ENCODE measurements at regions not wholly inside any gene's neighbourhood (a gene's known extent, or its start where the extent isn't known, plus 50 kb on each side); places are given as distances from the start of the nearest gene placed in this dataset.

DNA sequence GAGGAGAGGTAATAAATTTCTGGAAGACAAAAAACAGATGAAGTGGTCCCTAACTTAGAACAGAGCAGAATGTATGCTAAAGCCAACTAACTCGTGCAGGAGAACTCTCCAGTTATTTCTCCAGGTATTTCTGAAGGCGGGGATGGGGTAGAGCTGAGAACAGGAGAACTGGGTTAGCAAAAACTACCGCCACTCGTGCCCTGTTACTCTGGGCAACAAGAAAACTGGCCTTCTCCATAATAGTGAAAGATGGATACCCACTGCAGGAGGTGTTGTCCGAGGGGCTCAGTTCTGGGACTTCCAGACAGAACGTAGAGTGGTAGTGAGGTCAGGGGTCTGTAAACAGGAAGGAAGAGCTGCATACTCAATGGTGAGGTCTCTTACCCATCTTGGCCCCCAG is 187.3 kb upstream of the FRMD6 start:
- H3K27ac ChIP-seq (ENCODE audit: extremely low read length, insufficient read depth, low read length): no peak overlapping the region
- ChIA-PET POLR2A (no interaction called here), CTCF (ENCODE audit: low intra/inter-chr PET ratio, low total read pairs) (no interaction called here)
- H3K27me3 ChIP-seq (ENCODE audit: control insufficient read depth in 1 of 2, insufficient read depth in 2 of 2, low read length in 2 of 2): no peaks in the 10 kb centered on the region
- H3K9ac ChIP-seq (ENCODE audit: insufficient read depth, low read depth, low read length): no peak overlapping the region
- in situ Hi-C loops (cut with HindIII; ENCODE audit: extremely low pct_ligation_motif_present, low pct_unique_long_range_greater_than_20kb) (no loop called here), intact Hi-C loops (cut with micrococcal nuclease; ENCODE audit: unreplicated experiment) (no loop called here)
- no TSS peak for BruUV-seq (replicated peaks)
- no peak for DNase-seq (ENCODE audit: low spot score)
- no peak overlapping the region for H3K4me2 ChIP-seq (ENCODE audit: low read depth, low read length)
- TF ChIP-seq HCFC1 (IDR thresholded peaks at IDR 0.05; ENCODE audit: low read depth, low read length) (no peak), MED1 (CRISPR knock-in tag; IDR thresholded peaks at IDR 0.05) (no peak), FOXO1 (CRISPR knock-in tag; IDR thresholded peaks at IDR 0.05) (no peak), ZNF207 (IDR thresholded peaks at IDR 0.05; ENCODE audit: borderline replicate concordance) (no peak), ZNF788 (CRISPR knock-in tag; IDR thresholded peaks at IDR 0.05; ENCODE audit: borderline replicate concordance) (no peak), ZBTB42 (CRISPR knock-in tag; IDR thresholded peaks at IDR 0.05) (no peak), ZNF546 (CRISPR knock-in tag; conservative IDR thresholded peaks at IDR 0.05) (no peak), ZNF432 (CRISPR knock-in tag; IDR thresholded peaks at IDR 0.05; ENCODE audit: borderline replicate concordance) (no peak), KLF16 (CRISPR knock-in tag; IDR thresholded peaks at IDR 0.05) (no peak)
- TF ChIP-seq, protein P1, sequence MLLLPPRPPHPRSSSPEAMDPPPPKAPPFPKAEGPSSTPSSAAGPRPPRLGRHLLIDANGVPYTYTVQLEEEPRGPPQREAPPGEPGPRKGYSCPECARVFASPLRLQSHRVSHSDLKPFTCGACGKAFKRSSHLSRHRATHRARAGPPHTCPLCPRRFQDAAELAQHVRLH (CRISPR knock-in tag; IDR thresholded peaks at IDR 0.05; ENCODE audit: borderline replicate concordance, low read depth): no peak
- TF ChIP-seq, protein P2, sequence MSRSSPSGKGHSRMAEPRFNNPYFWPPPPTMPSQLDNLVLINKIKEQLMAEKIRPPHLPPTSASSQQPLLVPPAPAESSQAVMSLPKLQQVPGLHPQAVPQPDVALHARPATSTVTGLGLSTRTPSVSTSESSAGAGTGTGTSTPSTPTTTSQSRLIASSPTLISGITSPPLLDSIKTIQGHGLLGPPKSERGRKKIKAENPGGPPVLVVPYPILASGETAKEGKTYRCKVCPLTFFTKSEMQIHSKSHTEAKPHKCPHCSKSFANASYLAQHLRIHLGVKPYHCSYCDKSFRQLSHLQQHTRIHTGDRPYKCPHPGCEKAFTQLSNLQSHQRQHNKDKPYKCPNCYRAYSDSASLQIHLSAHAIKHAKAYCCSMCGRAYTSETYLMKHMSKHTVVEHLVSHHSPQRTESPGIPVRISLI (CRISPR knock-in tag; IDR thresholded peaks at IDR 0.05; ENCODE audit: borderline replicate concordance): no peak
- H3K36me3 ChIP-seq (replicated peaks in 1 of 2; ENCODE audit: control insufficient read depth in 1 of 2, insufficient read depth in 2 of 2, low read length in 2 of 2): no peaks in the 10 kb centered on the region
- no peak overlapping the region for H3K4me3 ChIP-seq (replicated peaks in 1 of 3; ENCODE audit: insufficient read depth in 1 of 3, low read depth in 2 of 3, low read length in 3 of 3)
- H3K9me3 ChIP-seq (ENCODE audit: low read length): no peaks in the 10 kb centered on the region
- H3K4me1 ChIP-seq (ENCODE audit: insufficient read depth, low read length): no peaks in the 10 kb centered on the region
- no peaks in the 10 kb centered on the region for H4K20me1 ChIP-seq (ENCODE audit: insufficient read depth, low read length)
- WGBS (ENCODE audit: low lambda C conversion rate): 18% methylated on average over 6 of the region's 6 CpGs
- H2AFZ ChIP-seq (ENCODE audit: low read length): no peak overlapping the region
- no peak for FAIRE-seq
- no peak for ATAC-seq
- H3K79me2 ChIP-seq (ENCODE audit: insufficient read depth, low read length): no peaks in the 10 kb centered on the region

All from HepG2 (cell line).